ENCODE measurements at regions not wholly inside any gene's neighbourhood (a gene's known extent, or its start where the extent isn't known, plus 50 kb on each side); places are given as distances from the start of the nearest gene placed in this dataset.

GRCh38 chr15:91769476-91769875 lies 84.0 kb upstream of the SLCO3A1 start:
- TF ChIP-seq CTCF (IDR thresholded peaks at IDR 0.05) (no peak), POLR2A (IDR thresholded peaks at IDR 0.05) (no peak)
